Spleen (tissue), 11 donors: ENCODE measurements at regions not wholly inside any gene's neighbourhood (a gene's known extent, or its start where the extent isn't known, plus 50 kb on each side); places are given as distances from the start of the nearest gene placed in this dataset.

Experiments
- DNase-seq: peaks from one replicate; pipeline ENCODE4 v3.0.0-alpha.2; 2020
- H3K27ac ChIP-seq, 8 donors: fragments of 200-600 bp; sonication (generic) in 7 of 8; 1 replicate in 4 of 8; 2 replicates in 4 of 8; pipeline versions ENCODE4 v1.5.0 to v1.8.0; 2016 to 2021; ENCODE audit warnings: inconsistent platforms in 4 of 8, mild to moderate bottlenecking in 4 of 8, moderate library complexity in 1 of 8
- H3K27me3 ChIP-seq, 7 donors: fragments of 200-600 bp; sonication (generic) in 6 of 7; replicated peaks in 1 of 7; 1 replicate in 4 of 7; 2 replicates in 3 of 7; pipeline versions ENCODE4 v1.5.0 to v1.8.0; 2016 to 2021; ENCODE audit warnings: inconsistent platforms in 3 of 7, mild to moderate bottlenecking in 1 of 7
- H3K36me3 ChIP-seq, 6 donors: fragments of 200-600 bp; sonication (generic) in 5 of 6; 1 replicate in 4 of 6; 2 replicates in 2 of 6; pipeline versions ENCODE4 v1.5.0 to v1.8.0; 2016 to 2021; ENCODE audit warnings: inconsistent platforms in 2 of 6
- H3K4me1 ChIP-seq, 6 donors: fragments of 200-600 bp; sonication (generic) in 5 of 6; 1 replicate in 3 of 6; 2 replicates in 3 of 6; pipeline versions ENCODE4 v1.5.0 to v1.8.0; 2016 to 2021; ENCODE audit warnings: inconsistent platforms in 3 of 6
- H3K4me3 ChIP-seq, 8 donors: fragments of 200-600 bp; sonication (generic) in 7 of 8; 1 replicate in 4 of 8; 2 replicates in 4 of 8; pipeline versions ENCODE4 v1.5.0 to v1.8.0; 2016 to 2021; ENCODE audit warnings: inconsistent platforms in 4 of 8, mild to moderate bottlenecking in 4 of 8, moderate library complexity in 2 of 8
- H3K9me3 ChIP-seq, 8 donors: fragments of 200-600 bp; sonication (generic) in 7 of 8; 1 replicate in 4 of 8; 2 replicates in 4 of 8; pipeline versions ENCODE4 v1.5.0 to v1.8.0; 2016 to 2021; ENCODE audit warnings: inconsistent platforms in 4 of 8
- POLR2A ChIP-seq, 3 donors: fragments of 450-650 bp; IDR thresholded peaks; one replicate each; pipeline ENCODE4 v1.5.1; 2017; ENCODE audit warnings: antibody characterized with exemption in 3 of 3, mild to moderate bottlenecking in 1 of 3
- POLR2AphosphoS5 ChIP-seq, 3 donors: sonication (generic); formaldehyde crosslinking; IDR thresholded peaks; one replicate each; pipeline ENCODE4 v1.5.1; 2017; ENCODE audit warnings: antibody characterized with exemption in 3 of 3
- whole genome bisulfite sequencing, 5 donors: extraction: QIAGEN DNeasy Blood & Tissue Kit in 3 of 5; methylation state at CpG; one replicate each; pipeline versions ENCODE4 v1.1.5 to v1.1.7; 2013 to 2018; 5-methylcytosine and 5-hydroxymethylcytosine counted together
- intact Hi-C: fragments of 100-400 bp; cut with DNase I; formaldehyde crosslinking; loops from one replicate; pipeline ENCODE4 v1.15.0; 2023; ENCODE audit warnings: low total_unique reads
- TF ChIP-seq, protein P1 (sequence below), 11 experiments: fragments of 200-600 bp in 7 of 11; fragments of 450-650 bp in 4 of 11; sonication (generic) in 4 of 11; IDR thresholded peaks in 8 of 11; conservative IDR thresholded peaks in 3 of 11; 1 replicate in 7 of 11; 2 replicates in 4 of 11; pipeline versions ENCODE4 v1.4.0 to v1.8.0; 2016 to 2021; ENCODE audit warnings: antibody characterized with exemption in 11 of 11, inconsistent platforms in 4 of 11, mild to moderate bottlenecking in 1 of 11
- donor health status: healthy with polysubstance abuse.
- donor health status: DM: no; HTN: no; CAD: no; lungs with moderate emphysema.
- donor health status: DM: no; HTN: no; CAD: no.
- donor health status: Bipolar disorder and iron deficiency.
- donor health status: healthy.
- donor health status: DM: no; HTN: no; CAD: no.
- donor health status: DM: yes; HTN: yes; CAD: no.

- H3K4me1 ChIP-seq = no peaks in the 10 kb centered on the region
- no peak for DNase-seq
- no peak overlapping the region for H3K4me3 ChIP-seq
- no peak overlapping the region for H3K27ac ChIP-seq
- H3K36me3 ChIP-seq = no peaks in the 10 kb centered on the region
- no peaks in the 10 kb centered on the region for H3K27me3 ChIP-seq
- intact Hi-C loops = no loop called here
- peaks cover 0 to 32% (median 15%) of the 10 kb centered on the region in 8 donors for H3K9me3 ChIP-seq
- WGBS, 5 donors = 86 to 91% (median 90%) methylated on average over 5 of the region's 5 CpGs
- TF ChIP-seq, protein P1, sequence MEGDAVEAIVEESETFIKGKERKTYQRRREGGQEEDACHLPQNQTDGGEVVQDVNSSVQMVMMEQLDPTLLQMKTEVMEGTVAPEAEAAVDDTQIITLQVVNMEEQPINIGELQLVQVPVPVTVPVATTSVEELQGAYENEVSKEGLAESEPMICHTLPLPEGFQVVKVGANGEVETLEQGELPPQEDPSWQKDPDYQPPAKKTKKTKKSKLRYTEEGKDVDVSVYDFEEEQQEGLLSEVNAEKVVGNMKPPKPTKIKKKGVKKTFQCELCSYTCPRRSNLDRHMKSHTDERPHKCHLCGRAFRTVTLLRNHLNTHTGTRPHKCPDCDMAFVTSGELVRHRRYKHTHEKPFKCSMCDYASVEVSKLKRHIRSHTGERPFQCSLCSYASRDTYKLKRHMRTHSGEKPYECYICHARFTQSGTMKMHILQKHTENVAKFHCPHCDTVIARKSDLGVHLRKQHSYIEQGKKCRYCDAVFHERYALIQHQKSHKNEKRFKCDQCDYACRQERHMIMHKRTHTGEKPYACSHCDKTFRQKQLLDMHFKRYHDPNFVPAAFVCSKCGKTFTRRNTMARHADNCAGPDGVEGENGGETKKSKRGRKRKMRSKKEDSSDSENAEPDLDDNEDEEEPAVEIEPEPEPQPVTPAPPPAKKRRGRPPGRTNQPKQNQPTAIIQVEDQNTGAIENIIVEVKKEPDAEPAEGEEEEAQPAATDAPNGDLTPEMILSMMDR (IDR thresholded peaks at IDR 0.05 in 8 of 11, conservative IDR thresholded peaks at IDR 0.05 in 3 of 11) = no peak
Observed at GRCh38 chr9:73494894-73495293, 343.2 kb downstream of the ANXA1 start.

DNA sequence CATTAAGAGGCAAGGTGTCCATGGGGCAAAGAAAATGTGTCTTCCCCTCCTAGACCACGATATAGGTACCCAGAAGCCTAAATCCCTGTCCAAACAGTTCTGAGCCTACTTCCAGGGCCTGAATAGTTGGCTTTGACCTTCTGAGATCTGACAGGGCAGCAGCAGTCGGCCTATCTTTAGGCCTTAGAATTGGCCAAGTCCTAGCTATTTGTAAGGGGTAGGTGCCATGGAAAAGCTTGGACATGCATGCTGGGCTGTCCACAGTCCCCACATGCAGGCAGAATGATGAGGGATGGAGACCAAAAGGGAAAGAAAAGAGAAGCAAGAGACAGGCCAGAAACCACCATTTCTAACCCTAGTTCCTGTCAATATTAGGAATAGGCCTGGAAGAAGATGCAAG, 346.1 kb downstream of the ANXA1 start:
- Histone ChIP-seq H3K27ac (no peak overlapping the region), H3K27me3 (no peaks in the 10 kb centered on the region), H3K4me1 (no peaks in the 10 kb centered on the region), H3K4me3 (no peak overlapping the region), H3K9me3 (peaks cover 0 to 17% (median 13%) of the 10 kb centered on the region in 8 donors), H3K36me3 (no peaks in the 10 kb centered on the region)
- no peak for DNase-seq
- TF ChIP-seq, protein P1 (IDR thresholded peaks at IDR 0.05 in 8 of 11, conservative IDR thresholded peaks at IDR 0.05 in 3 of 11) = no peak
- TF ChIP-seq POLR2AphosphoS5 (IDR thresholded peaks at IDR 0.05) (no peak), POLR2A (IDR thresholded peaks at IDR 0.05) (no peak)
- WGBS, 5 donors = 54 to 65% (median 62%) methylated on average over 2 of the region's 2 CpGs
- intact Hi-C loops = no loop called here

DNA sequence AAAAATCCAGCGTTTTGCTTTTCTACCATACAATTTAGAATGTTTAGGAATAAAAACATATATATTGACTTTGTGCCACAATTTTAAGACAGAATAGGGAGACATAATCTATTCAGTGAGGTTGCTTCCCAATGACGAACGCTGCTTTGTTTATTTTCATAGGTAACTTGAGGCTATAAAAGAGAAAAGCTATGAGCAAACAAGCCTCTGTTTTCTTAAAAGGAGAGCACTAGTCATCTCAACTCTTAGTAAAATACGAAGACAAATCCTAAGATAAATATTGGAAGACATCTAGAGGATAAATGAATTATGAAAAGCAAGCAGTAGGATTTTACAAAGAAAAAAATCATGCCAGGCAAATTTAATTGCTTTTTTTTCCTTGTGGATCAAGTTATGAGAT, 363.6 kb downstream of the ANXA1 start:
- H3K27ac ChIP-seq = no peak overlapping the region
- WGBS, 5 donors = 41 to 53% (median 47%) methylated on average over 4 of the region's 4 CpGs
- H3K36me3 ChIP-seq = no peaks in the 10 kb centered on the region
- H3K4me1 ChIP-seq = no peaks in the 10 kb centered on the region
- intact Hi-C loops = no loop called here
- no peak overlapping the region for H3K4me3 ChIP-seq
- H3K27me3 ChIP-seq = no peaks in the 10 kb centered on the region
- no peak for TF ChIP-seq POLR2AphosphoS5 (IDR thresholded peaks at IDR 0.05)
- TF ChIP-seq POLR2A (IDR thresholded peaks at IDR 0.05) = no peak
- TF ChIP-seq, protein P1 (IDR thresholded peaks at IDR 0.05 in 8 of 11, conservative IDR thresholded peaks at IDR 0.05 in 3 of 11) = no peak
- H3K9me3 ChIP-seq = no peaks in the 10 kb centered on the region
- no peak for DNase-seq

- TF ChIP-seq, protein P1 (IDR thresholded peaks at IDR 0.05 in 8 of 11, conservative IDR thresholded peaks at IDR 0.05 in 3 of 11) = no peak
- no peak for TF ChIP-seq POLR2AphosphoS5 (IDR thresholded peaks at IDR 0.05)
- no peak for TF ChIP-seq POLR2A (IDR thresholded peaks at IDR 0.05)
- Histone ChIP-seq H3K27me3 (no peaks in the 10 kb centered on the region), H3K4me3 (no peak overlapping the region), H3K9me3 (peaks cover 0 to 8% (median 0%) of the 10 kb centered on the region in 8 donors), H3K27ac (no peak overlapping the region), H3K36me3 (no peaks in the 10 kb centered on the region), H3K4me1 (no peaks in the 10 kb centered on the region)
- intact Hi-C loops = no loop called here
- 72 to 88% (median 82%) methylated on average over 2 of the region's 2 CpGs for WGBS, 5 donors
- DNase-seq = no peak
Observed at GRCh38 chr9:73523391-73523790, 371.7 kb downstream of the ANXA1 start.
